ENCODE measurements at regions not wholly inside any gene's neighbourhood (a gene's known extent, or its start where the extent isn't known, plus 50 kb on each side); places are given as distances from the start of the nearest gene placed in this dataset.

DNA sequence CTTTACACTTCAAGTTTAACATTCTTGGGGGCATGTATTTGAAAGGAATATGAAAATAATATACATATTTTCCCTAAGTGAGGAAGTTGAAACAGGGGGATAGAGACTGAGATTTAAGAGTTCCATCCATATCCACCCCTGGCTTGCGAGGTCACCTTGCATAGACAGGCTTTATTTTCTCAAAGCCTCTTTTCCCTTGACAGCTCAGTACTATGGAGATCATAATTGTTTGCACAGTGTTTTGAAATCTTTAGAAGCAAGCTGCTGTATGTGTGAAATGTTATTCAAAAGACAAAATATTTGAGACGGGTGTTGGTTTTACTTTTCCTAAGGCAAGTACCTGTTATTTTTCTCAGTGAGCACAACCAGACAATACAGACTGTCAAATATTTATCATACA, 163.1 kb downstream of the LRRC70 start:
- Histone ChIP-seq H3K4me1 (replicated peaks in 1 of 4; ENCODE audit: control insufficient read depth in 3 of 4, insufficient read depth in 4 of 4, low read length in 3 of 4) (peaks cover 0 to 2% (median 0%) of the 10 kb centered on the region in 4 experiments; a peak in 1 of 7 replicates), H2AFZ (ENCODE audit: low read length) (no peak overlapping the region), H4K20me1 (replicated peaks in 1 of 2; ENCODE audit: control insufficient read depth in 1 of 2, insufficient read depth in 2 of 2, low read length in 2 of 2) (no peaks in the 10 kb centered on the region), H4K91ac (replicated peaks; ENCODE audit: insufficient read length, low read length) (no peak overlapping the region), H4K8ac (ENCODE audit: extremely low read depth, insufficient read depth, low read length) (no peak overlapping the region), H2BK5ac (ENCODE audit: low read depth, low read length) (no peak overlapping the region), H3K27me3 (replicated peaks in 1 of 4; ENCODE audit: control insufficient read depth in 3 of 4, extremely low read depth in 1 of 4, insufficient read depth in 3 of 4, low read length in 3 of 4) (no peaks in the 10 kb centered on the region), H3K36me3 (ENCODE audit: control insufficient read depth in 2 of 4, insufficient read depth in 4 of 4, low read length in 3 of 4) (no peaks in the 10 kb centered on the region), H3K23ac (ENCODE audit: insufficient read length) (no peak overlapping the region), H2BK15ac (ENCODE audit: low read length) (no peak overlapping the region), H4K5ac (ENCODE audit: insufficient read length, low read depth, low read length) (no peak overlapping the region), H2AK5ac (ENCODE audit: low read depth, low read length) (no peak overlapping the region), H3K14ac (ENCODE audit: insufficient read length) (no peak overlapping the region), H3K79me1 (ENCODE audit: low read depth, low read length) (no peaks in the 10 kb centered on the region), H2BK20ac (ENCODE audit: low read length) (no peak overlapping the region), H3K4ac (replicated peaks; ENCODE audit: insufficient read length, low read depth, low read length) (no peak overlapping the region), H3K9me3 (ENCODE audit: insufficient read depth in 2 of 2, low read depth in 1 of 2, low read length in 1 of 2) (no peaks in the 10 kb centered on the region), H3K9ac (replicated peaks in 1 of 4; ENCODE audit: extremely low read depth in 1 of 4, low read depth in 3 of 4, low read length in 3 of 4) (no peak overlapping the region), H3K4me2 (ENCODE audit: insufficient read depth in 1 of 2, low read depth in 2 of 2, low read length in 2 of 2) (no peak overlapping the region), H2BK120ac (replicated peaks; ENCODE audit: low read depth, low read length) (no peak overlapping the region), H3K4me3 (ENCODE audit: extremely low read depth in 1 of 4, insufficient read depth in 2 of 4, low read depth in 3 of 4, low read length in 4 of 4) (no peak overlapping the region), H3K18ac (ENCODE audit: extremely low read depth, low read length) (no peak overlapping the region), H3K27ac (ENCODE audit: low read depth, low read length) (no peak overlapping the region), H3K23me2 (ENCODE audit: low read depth, low read length) (no peaks in the 10 kb centered on the region), H2BK12ac (ENCODE audit: low read depth, low read length) (no peak overlapping the region), H3K79me2 (ENCODE audit: control insufficient read depth in 1 of 2, insufficient read depth in 2 of 2, low read length in 2 of 2) (no peaks in the 10 kb centered on the region), H3K56ac (replicated peaks; ENCODE audit: insufficient read length, low read depth, low read length) (no peak overlapping the region)
- POLR2A ChIA-PET (ENCODE audit: partially characterized antibody): no interaction called here
- FAIRE-seq: no peak
- no peak for TF ChIP-seq SIRT6 (IDR thresholded peaks at IDR 0.05; ENCODE audit: low read length)
- no peak for TF ChIP-seq ZNF274 (IDR thresholded peaks at IDR 0.05; ENCODE audit: borderline replicate concordance, extremely low read depth, low read length)
- TF ChIP-seq BCL11A (IDR thresholded peaks at IDR 0.05; ENCODE audit: low read depth in 2 of 2, low read length in 2 of 2): no peak
- TF ChIP-seq CBX5 (IDR thresholded peaks at IDR 0.05; ENCODE audit: low read depth, low read length): no peak
- TF ChIP-seq SAP30 (IDR thresholded peaks at IDR 0.05; ENCODE audit: insufficient read depth, insufficient replicate concordance, low read length): no peak
- TF ChIP-seq GTF2F1 (IDR thresholded peaks at IDR 0.05; ENCODE audit: borderline replicate concordance, low read depth, low read length): no peak
- no peak for TF ChIP-seq BACH1 (IDR thresholded peaks at IDR 0.05; ENCODE audit: low read length)
- TF ChIP-seq CREB1 (IDR thresholded peaks at IDR 0.05): no peak
- no peak for TF ChIP-seq SUZ12 (IDR thresholded peaks at IDR 0.05; ENCODE audit: low read length)
- no peak for TF ChIP-seq POLR2A (IDR thresholded peaks at IDR 0.05; ENCODE audit: control extremely low read depth in 1 of 2, low read depth in 2 of 2, low read length in 2 of 2)
- TF ChIP-seq FOSL1 (IDR thresholded peaks at IDR 0.05; ENCODE audit: insufficient read depth, low read depth, low read length): no peak
- TF ChIP-seq RBBP5 (IDR thresholded peaks at IDR 0.05; ENCODE audit: borderline replicate concordance, low read depth, low read length): no peak
- CTCF ChIA-PET (ENCODE audit: partially characterized antibody): interaction anchor here (1.6 kb wide), 1 partner anchor 22 kb away, joined by 4 read pairs; no protein-coding TSS in a partner anchor
- 93% methylated on average over 2 of the region's 2 CpGs; no CpG with 5 or more reads in 1 of the 2 experiments for WGBS, 2 experiments (ENCODE audit: extremely low coverage in 1 of 2, insufficient coverage in 1 of 2, insufficient read length in 1 of 2, insufficient replicate concordance in 2 of 2, low coverage in 1 of 2, low lambda C conversion rate in 2 of 2, missing lambda C conversion rate in 1 of 2)
- DNase-seq (ENCODE audit: low read depth in 1 of 2, low spot score in 2 of 2): no peak

Measured in H1 (cell line).